Activated CD4-positive, alpha-beta T cell treated with anti-CD3 and anti-CD28 coated beads, Interleukin-2, amount 50 U/mL, for 48 hours (primary cell): ENCODE measurements at regions not wholly inside any gene's neighbourhood (a gene's known extent, or its start where the extent isn't known, plus 50 kb on each side); places are given as distances from the start of the nearest gene placed in this dataset.
A peak's percentile ranks its signal among the peaks of the same experiment; 100 is the strongest.
"Not testable (repeated sequence)": the region's sequence is repeated elsewhere in the genome, so short reads cannot be mapped to it uniquely, and the experiment has no call there.

Experiments used
- DNase-seq, 2 experiments: peaks; one replicate each; pipeline ENCODE4 v3.0.0-alpha.2; 2020

- peak; percentile 71 to 78 for DNase-seq
These were observed 69.4 kb upstream of the EVL start for GRCh38 chr14:99995700-99996356.

- no peak for DNase-seq
These were observed 68.2 kb upstream of the EVL start for GRCh38 chr14:99996951-99997571.

- not testable (repeated sequence) for DNase-seq
These were observed 64.8 kb upstream of the EVL start for GRCh38 chr14:100000398-100000797.

- no peak for DNase-seq
These were observed 60.8 kb upstream of the EVL start for GRCh38 chr14:100004392-100004791.

GRCh38 chr14:100007254-100007653 is 58.0 kb upstream of the EVL start:
- no peak for DNase-seq

GRCh38 chr14:100009802-100010201 is 55.4 kb upstream of the EVL start:
- DNase-seq: not testable (repeated sequence)

- no peak for DNase-seq
These were observed 54.5 kb upstream of the EVL start for GRCh38 chr14:100010679-100011078.

- DNase-seq: no peak
These were observed 53.4 kb upstream of the EVL start for GRCh38 chr14:100011628-100012325.

- no peak for DNase-seq
These were observed 52.5 kb upstream of the EVL start for GRCh38 chr14:100012478-100013327.

- DNase-seq: no peak
These were observed 50.0 kb upstream of the EVL start for GRCh38 chr14:100015251-100015655.
